ENCODE measurements at regions not wholly inside any gene's neighbourhood (a gene's known extent, or its start where the extent isn't known, plus 50 kb on each side); places are given as distances from the start of the nearest gene placed in this dataset.

- DNase-seq (ENCODE audit: low read depth): no peak
Observed at GRCh38 chr6:15063253-15063853, 182.5 kb upstream of the JARID2 start.

GRCh38 chr6:15065261-15065989, 180.4 kb upstream of the JARID2 start:
- no peak for DNase-seq (ENCODE audit: low read depth)

GRCh38 chr6:15066089-15066758, 179.6 kb upstream of the JARID2 start:
- DNase-seq (ENCODE audit: low read depth): no peak

GRCh38 chr6:15073344-15073789, 172.5 kb upstream of the JARID2 start:
- no peak for DNase-seq (ENCODE audit: low read depth)

- no peak for DNase-seq (ENCODE audit: low read depth)
Observed at GRCh38 chr6:15073883-15074465, 171.9 kb upstream of the JARID2 start.

- DNase-seq (ENCODE audit: low read depth): no peak
Observed at GRCh38 chr6:15074806-15075205, 171.1 kb upstream of the JARID2 start.

GRCh38 chr6:15076565-15076964, 169.3 kb upstream of the JARID2 start:
- DNase-seq (ENCODE audit: low read depth): no peak

- DNase-seq (ENCODE audit: low read depth): no peak
Observed at GRCh38 chr6:15077006-15077405, 168.9 kb upstream of the JARID2 start.

- no peak for DNase-seq (ENCODE audit: low read depth)
Observed at GRCh38 chr6:15077961-15078360, 167.9 kb upstream of the JARID2 start.

- no peak for DNase-seq (ENCODE audit: low read depth)
Observed at GRCh38 chr6:15079288-15079817, 166.5 kb upstream of the JARID2 start.

- DNase-seq (ENCODE audit: low read depth): no peak
Observed at GRCh38 chr6:15080895-15081294, 165.0 kb upstream of the JARID2 start.

- DNase-seq (ENCODE audit: low read depth): no peak
Observed at GRCh38 chr6:15081447-15081846, 164.4 kb upstream of the JARID2 start.

GRCh38 chr6:15082708-15083107, 163.2 kb upstream of the JARID2 start:
- DNase-seq (ENCODE audit: low read depth): no peak

- no peak for DNase-seq (ENCODE audit: low read depth)
Observed at GRCh38 chr6:15086348-15087158, 159.3 kb upstream of the JARID2 start.

GRCh38 chr6:15087186-15087589, 158.7 kb upstream of the JARID2 start:
- DNase-seq (ENCODE audit: low read depth): no peak

- DNase-seq (ENCODE audit: low read depth): no peak
Observed at GRCh38 chr6:15088904-15089568, 156.8 kb upstream of the JARID2 start.

GRCh38 chr6:15089569-15090144, 156.2 kb upstream of the JARID2 start:
- no peak for DNase-seq (ENCODE audit: low read depth)

GRCh38 chr6:15090145-15090579, 155.7 kb upstream of the JARID2 start:
- DNase-seq (ENCODE audit: low read depth): no peak

GRCh38 chr6:15090745-15091384, 155.0 kb upstream of the JARID2 start:
- no peak for DNase-seq (ENCODE audit: low read depth)

All from stimulated activated CD4-positive, alpha-beta T cell treated with anti-CD3 and anti-CD28 coated beads, Interleukin-2, amount 100 ng/mL, for 4 hours (primary cell).